ENCODE measurements at regions not wholly inside any gene's neighbourhood (a gene's known extent, or its start where the extent isn't known, plus 50 kb on each side); places are given as distances from the start of the nearest gene placed in this dataset.

- no peak for TF ChIP-seq CTCF (IDR thresholded peaks at IDR 0.05)
- TF ChIP-seq ZBTB43 (CRISPR knock-in tag; IDR thresholded peaks at IDR 0.05) = no peak
- no peak for TF ChIP-seq PRRX2 (CRISPR knock-in tag; IDR thresholded peaks at IDR 0.05)
- no peak for TF ChIP-seq ELF4 (CRISPR knock-in tag; IDR thresholded peaks at IDR 0.05; ENCODE audit: low read depth)
- no peak for TF ChIP-seq RELA (CRISPR knock-in tag; IDR thresholded peaks at IDR 0.05; ENCODE audit: borderline replicate concordance)
- no peak for TF ChIP-seq PRDM15 (CRISPR knock-in tag; IDR thresholded peaks at IDR 0.05)
Observed at GRCh38 chr2:64829525-64829924, 159.7 kb upstream of the SLC1A4 start (continued).

- Mint-ChIP-seq H3K4me1 (0 out of 2 replicates have a peak, but pooled peaks cover 6% of the 10 kb centered on the region), H3K27me3 (ENCODE audit: low read depth) (peaks cover 4% of the 10 kb centered on the region; the same call in 1 of the 2 replicates), H3K36me3 (no peaks in the 10 kb centered on the region), H3K9me3 (no peaks in the 10 kb centered on the region), H3K4me3 (no peak overlapping the region), H3K27ac (no peak overlapping the region)
- POLR2A ChIA-PET = interaction anchor here (0.7 kb wide), 1 partner anchor 662 kb away, joined by 3 read pairs; no protein-coding TSS in a partner anchor
- ATAC-seq (peak; percentile 93), DNase-seq (ENCODE audit: low spot score) (peak; percentile 89)
- TF ChIP-seq HMGXB4 (CRISPR knock-in tag; IDR thresholded peaks at IDR 0.05) (0 out of 2 replicates have a peak, but pooled peaks have one; percentile 37), IRF2 (CRISPR knock-in tag; IDR thresholded peaks at IDR 0.05; ENCODE audit: borderline replicate concordance, low read depth) (no peak), NR1H2 (CRISPR knock-in tag; IDR thresholded peaks at IDR 0.05) (no peak), ZNF317 (CRISPR knock-in tag; IDR thresholded peaks at IDR 0.05; ENCODE audit: borderline replicate concordance, low read depth) (no peak), CTCF (IDR thresholded peaks at IDR 0.05) (peak; percentile 85), GABPB1 (CRISPR knock-in tag; IDR thresholded peaks at IDR 0.05) (peak; percentile 66), ZNF281 (CRISPR knock-in tag; IDR thresholded peaks at IDR 0.05) (no peak)
- CTCF ChIA-PET = interaction anchor here (0.6 to 1.9 kb wide), 50 partner anchors 8 to 430 kb away, joined by 3 to 29 read pairs (median 4); partner anchors contain the start of gene SERTAD2
Observed at GRCh38 chr2:64831134-64831976, 157.8 kb upstream of the SLC1A4 start.

Measured in WTC11 (cell line).